T-helper 17 cell (primary cell): ENCODE measurements at regions not wholly inside any gene's neighbourhood (a gene's known extent, or its start where the extent isn't known, plus 50 kb on each side); places are given as distances from the start of the nearest gene placed in this dataset.
"Not testable (repeated sequence)": the region's sequence is repeated elsewhere in the genome, so short reads cannot be mapped to it uniquely, and the experiment has no call there.

Source experiments
- ATAC-seq: fragments of 150-1000 bp; cut with Tn5 transposase; 2 replicates; pipeline ENCODE4 v1.10.0; 2021; ENCODE audit warnings: mild to moderate bottlenecking, moderate library complexity
- DNase-seq, 3 donors: peaks; one replicate each; pipeline versions ENCODE4 v3.0.0 to v3.0.0-alpha.2; 2020 to 2021
- H3K9me3 ChIP-seq: one replicate; pipeline ENCODE4 v1.7.0; 2013; ENCODE audit warnings: low read length, mild to moderate bottlenecking; ENCODE audit not compliant: control insufficient read depth, poor library complexity, severe bottlenecking
- H3K27ac Mint-ChIP-seq: one replicate; pipeline ENCODE4 v1.8.0; 2022; ENCODE audit warnings: mild to moderate bottlenecking, moderate library complexity, mixed read lengths
- H3K27me3 Mint-ChIP-seq: one replicate; pipeline ENCODE4 v1.8.0; 2022; ENCODE audit warnings: mixed read lengths
- H3K36me3 Mint-ChIP-seq: one replicate; pipeline ENCODE4 v1.8.0; 2022; ENCODE audit warnings: low read depth, mixed read lengths
- H3K4me1 Mint-ChIP-seq: one replicate; pipeline ENCODE4 v1.8.0; 2022; ENCODE audit warnings: mild to moderate bottlenecking, mixed read lengths
- H3K4me3 Mint-ChIP-seq: one replicate; pipeline ENCODE4 v1.8.0; 2022; ENCODE audit warnings: mild to moderate bottlenecking, moderate library complexity, mixed read lengths

- H3K9me3 ChIP-seq: no peaks in the 10 kb centered on the region
- H3K4me1 Mint-ChIP-seq: no peaks in the 10 kb centered on the region
- no peak overlapping the region for H3K27ac Mint-ChIP-seq
- H3K27me3 Mint-ChIP-seq: no peaks in the 10 kb centered on the region
- H3K4me3 Mint-ChIP-seq: no peak overlapping the region
- DNase-seq (no peak), ATAC-seq (no peak)
- H3K36me3 Mint-ChIP-seq: no peaks in the 10 kb centered on the region
Observed at GRCh38 chr16:63822818-63823217, 1299.0 kb downstream of the CDH11 start.

DNA sequence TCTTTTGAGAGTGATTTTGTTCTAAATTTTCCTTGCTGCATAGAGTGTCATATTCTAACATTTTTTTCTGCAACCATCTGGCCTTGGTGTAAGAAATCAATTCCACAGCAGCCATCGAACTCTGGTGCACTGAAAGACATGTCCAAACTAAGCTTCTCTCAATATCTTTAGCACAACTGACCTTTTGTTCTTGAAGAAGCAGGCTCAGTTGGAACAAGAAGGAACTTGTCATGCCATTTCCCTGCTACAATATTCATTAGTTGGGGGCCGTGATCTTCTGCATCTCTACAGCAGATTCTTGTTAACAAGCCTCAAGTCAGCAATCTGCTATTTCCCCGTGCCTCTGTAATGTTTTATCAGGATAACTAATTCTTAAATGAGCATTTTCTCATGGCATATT lies 1305.6 kb downstream of the CDH11 start:
- Mint-ChIP-seq H3K27ac (no peak overlapping the region), H3K36me3 (no peaks in the 10 kb centered on the region), H3K4me1 (no peaks in the 10 kb centered on the region), H3K27me3 (no peaks in the 10 kb centered on the region), H3K4me3 (no peak overlapping the region)
- H3K9me3 ChIP-seq: no peaks in the 10 kb centered on the region
- ATAC-seq: no peak
- DNase-seq: no peak

- Mint-ChIP-seq H3K4me1 (no peaks in the 10 kb centered on the region), H3K36me3 (no peaks in the 10 kb centered on the region), H3K4me3 (no peak overlapping the region), H3K27me3 (no peaks in the 10 kb centered on the region), H3K27ac (no peak overlapping the region)
- H3K9me3 ChIP-seq: no peaks in the 10 kb centered on the region
- DNase-seq (no peak), ATAC-seq (no peak)
Observed at GRCh38 chr16:63813862-63814261, 1308.0 kb downstream of the CDH11 start.

DNA sequence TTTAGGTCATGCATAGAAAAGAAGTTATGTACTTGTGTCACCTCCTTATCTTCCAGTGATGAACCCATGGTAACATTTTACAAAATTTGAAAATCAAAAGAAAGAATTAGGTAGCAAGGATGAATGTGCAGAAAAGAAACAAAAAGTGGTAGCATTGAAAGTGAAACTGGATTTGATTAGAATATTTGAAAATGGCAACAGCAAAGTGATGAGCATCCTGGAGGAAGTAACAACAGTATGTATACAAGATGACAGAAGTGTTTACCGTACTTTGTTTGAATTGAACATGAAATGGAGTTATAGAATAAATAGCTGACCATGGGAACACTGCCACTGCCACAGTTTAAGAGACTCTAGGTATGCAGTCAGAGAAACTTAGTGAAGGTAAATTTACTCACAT lies 1313.1 kb downstream of the CDH11 start:
- ATAC-seq: no peak
- no peaks in the 10 kb centered on the region for H3K27me3 Mint-ChIP-seq

GRCh38 chr16:63806794-63807506 lies 1314.9 kb downstream of the CDH11 start:
- H3K9me3 ChIP-seq: no peaks in the 10 kb centered on the region
- no peaks in the 10 kb centered on the region for H3K4me1 Mint-ChIP-seq
- no peaks in the 10 kb centered on the region for H3K36me3 Mint-ChIP-seq
- no peak overlapping the region for H3K4me3 Mint-ChIP-seq
- ATAC-seq (no peak), DNase-seq (no peak)
- no peak overlapping the region for H3K27ac Mint-ChIP-seq
- no peaks in the 10 kb centered on the region for H3K27me3 Mint-ChIP-seq

More for the DNA sequence above, 1313.1 kb downstream of the CDH11 start:
- Mint-ChIP-seq H3K36me3 (no peaks in the 10 kb centered on the region), H3K4me1 (no peaks in the 10 kb centered on the region), H3K27ac (no peak overlapping the region), H3K4me3 (no peak overlapping the region)
- H3K9me3 ChIP-seq: no peaks in the 10 kb centered on the region
- DNase-seq: no peak

- Mint-ChIP-seq H3K27ac (no peak overlapping the region), H3K4me3 (no peak overlapping the region), H3K4me1 (no peaks in the 10 kb centered on the region), H3K36me3 (no peaks in the 10 kb centered on the region), H3K27me3 (no peaks in the 10 kb centered on the region)
- H3K9me3 ChIP-seq: no peaks in the 10 kb centered on the region
- no peak for ATAC-seq
- DNase-seq: no peak
Observed at GRCh38 chr16:63804126-63804525, 1317.7 kb downstream of the CDH11 start.

GRCh38 chr16:63789603-63790002 lies 1332.3 kb downstream of the CDH11 start:
- H3K27ac Mint-ChIP-seq: no peak overlapping the region
- H3K9me3 ChIP-seq: no peaks in the 10 kb centered on the region
- ATAC-seq (no peak), DNase-seq (no peak)
- H3K36me3 Mint-ChIP-seq: no peaks in the 10 kb centered on the region
- H3K4me3 Mint-ChIP-seq: no peak overlapping the region
- H3K4me1 Mint-ChIP-seq: no peaks in the 10 kb centered on the region
- no peaks in the 10 kb centered on the region for H3K27me3 Mint-ChIP-seq

- ATAC-seq (no peak), DNase-seq (no peak)
- H3K27ac Mint-ChIP-seq: no peak overlapping the region
- no peaks in the 10 kb centered on the region for H3K4me1 Mint-ChIP-seq
- H3K36me3 Mint-ChIP-seq: no peaks in the 10 kb centered on the region
- no peaks in the 10 kb centered on the region for H3K9me3 ChIP-seq
- no peaks in the 10 kb centered on the region for H3K27me3 Mint-ChIP-seq
- H3K4me3 Mint-ChIP-seq: no peak overlapping the region
Observed at GRCh38 chr16:63787014-63787413, 1334.8 kb downstream of the CDH11 start.

DNA sequence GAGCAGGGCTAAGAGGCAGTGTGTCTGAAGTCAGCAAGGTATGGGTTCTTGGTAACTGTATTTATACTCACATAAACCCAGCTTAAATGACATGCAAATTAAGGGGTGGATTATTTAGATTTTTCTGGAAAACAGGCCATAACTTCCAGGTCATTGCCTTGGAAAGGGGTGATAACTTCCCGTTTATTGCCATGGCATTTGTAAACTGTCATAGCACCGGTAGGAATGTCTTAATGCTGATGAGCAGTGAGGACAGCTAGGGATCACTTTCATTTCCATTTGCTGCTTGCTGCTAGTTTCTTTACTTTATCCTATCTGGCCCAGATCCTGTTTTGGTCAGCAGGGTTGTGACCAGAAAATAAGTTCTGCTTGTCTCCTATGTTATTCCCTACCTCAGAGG lies 1336.7 kb downstream of the CDH11 start:
- no peaks in the 10 kb centered on the region for H3K4me1 Mint-ChIP-seq
- H3K27me3 Mint-ChIP-seq: no peaks in the 10 kb centered on the region
- H3K9me3 ChIP-seq: no peaks in the 10 kb centered on the region
- DNase-seq (no peak), ATAC-seq (no peak)
- no peak overlapping the region for H3K4me3 Mint-ChIP-seq
- no peaks in the 10 kb centered on the region for H3K36me3 Mint-ChIP-seq
- H3K27ac Mint-ChIP-seq: no peak overlapping the region

DNA sequence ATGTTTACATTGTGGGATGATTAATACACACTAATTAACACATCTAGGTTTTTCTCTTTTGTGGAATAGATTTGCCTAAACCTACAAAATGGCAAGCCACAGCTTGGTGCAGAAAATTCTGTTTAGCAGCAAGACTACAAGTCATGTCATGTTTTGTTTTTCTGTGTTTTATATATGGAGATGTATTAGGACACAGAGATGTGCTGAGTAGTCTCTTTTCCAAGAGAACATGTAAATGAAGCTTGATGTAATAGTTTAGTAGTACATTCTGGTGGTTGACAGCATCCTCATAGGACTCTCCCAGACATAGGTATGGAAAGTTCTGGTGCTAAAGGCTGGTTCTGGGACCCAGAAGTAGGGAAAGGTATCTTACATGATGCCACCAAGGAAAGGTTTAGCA lies 1345.4 kb downstream of the CDH11 start:
- no peaks in the 10 kb centered on the region for H3K4me1 Mint-ChIP-seq
- no peak for ATAC-seq
- no peak overlapping the region for H3K27ac Mint-ChIP-seq
- DNase-seq: no peak
- H3K27me3 Mint-ChIP-seq: no peaks in the 10 kb centered on the region
- no peaks in the 10 kb centered on the region for H3K36me3 Mint-ChIP-seq
- H3K9me3 ChIP-seq: no peaks in the 10 kb centered on the region
- H3K4me3 Mint-ChIP-seq: no peak overlapping the region

GRCh38 chr16:63776034-63776433 lies 1345.8 kb downstream of the CDH11 start:
- no peaks in the 10 kb centered on the region for H3K4me1 Mint-ChIP-seq

GRCh38 chr16:63774302-63774701 lies 1347.6 kb downstream of the CDH11 start:
- no peaks in the 10 kb centered on the region for H3K9me3 ChIP-seq
- DNase-seq: no peak
- no peaks in the 10 kb centered on the region for H3K36me3 Mint-ChIP-seq
- ATAC-seq: no peak
- H3K4me1 Mint-ChIP-seq: no peaks in the 10 kb centered on the region
- H3K27me3 Mint-ChIP-seq: no peaks in the 10 kb centered on the region
- no peak overlapping the region for H3K27ac Mint-ChIP-seq
- no peak overlapping the region for H3K4me3 Mint-ChIP-seq

More at GRCh38 chr16:63776034-63776433, 1345.8 kb downstream of the CDH11 start:
- H3K4me3 Mint-ChIP-seq: no peak overlapping the region
- no peaks in the 10 kb centered on the region for H3K36me3 Mint-ChIP-seq
- no peak overlapping the region for H3K27ac Mint-ChIP-seq
- no peaks in the 10 kb centered on the region for H3K27me3 Mint-ChIP-seq
- no peaks in the 10 kb centered on the region for H3K9me3 ChIP-seq
- DNase-seq (no peak), ATAC-seq (no peak)

DNA sequence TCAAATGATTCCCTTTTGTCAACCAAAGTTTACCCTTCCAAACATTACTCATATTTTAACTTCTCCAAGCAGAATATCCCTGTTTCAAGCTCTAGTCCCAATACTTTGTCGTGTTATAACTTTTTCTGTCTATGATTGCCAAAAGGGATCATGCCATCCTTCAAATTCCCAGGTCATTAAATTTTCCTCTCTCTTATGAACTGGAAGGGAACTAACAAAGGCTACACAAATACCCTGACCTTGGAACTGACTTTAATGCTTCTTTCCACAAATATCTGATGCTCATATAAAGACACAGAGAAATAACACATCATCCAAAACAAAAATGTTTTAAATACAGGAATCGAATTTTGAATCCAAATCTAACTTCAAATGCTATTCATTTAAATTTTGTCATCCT lies 1352.7 kb downstream of the CDH11 start:
- no peaks in the 10 kb centered on the region for H3K4me1 Mint-ChIP-seq
- ATAC-seq: no peak
- no peaks in the 10 kb centered on the region for H3K36me3 Mint-ChIP-seq
- no peak overlapping the region for H3K4me3 Mint-ChIP-seq
- no peak for DNase-seq
- H3K27ac Mint-ChIP-seq: no peak overlapping the region
- H3K9me3 ChIP-seq: no peaks in the 10 kb centered on the region
- H3K27me3 Mint-ChIP-seq: no peaks in the 10 kb centered on the region

GRCh38 chr16:63760246-63760645 lies 1361.6 kb downstream of the CDH11 start:
- ATAC-seq, DNase-seq, H3K4me3 Mint-ChIP-seq, H3K9me3 ChIP-seq, H3K27ac Mint-ChIP-seq, H3K4me1 Mint-ChIP-seq, H3K36me3 Mint-ChIP-seq, H3K27me3 Mint-ChIP-seq: not testable (repeated sequence)
